Testis (tissue), 2 donors: ENCODE measurements at regions not wholly inside any gene's neighbourhood (a gene's known extent, or its start where the extent isn't known, plus 50 kb on each side); places are given as distances from the start of the nearest gene placed in this dataset.

Experiments
- POLR2A ChIP-seq: fragments of 450-650 bp; IDR thresholded peaks from one replicate; pipeline ENCODE4 v1.6.1; 2017; ENCODE audit warnings: antibody characterized with exemption, mild to moderate bottlenecking, moderate library complexity
- TF ChIP-seq, protein P1 (sequence below), 3 experiments: fragments of 450-650 bp in 2 of 3; fragments of 200-600 bp in 1 of 3; sonication (generic) in 1 of 3; IDR thresholded peaks; one replicate each; pipeline ENCODE4 v1.5.1; 2016 to 2019; ENCODE audit warnings: antibody characterized with exemption in 3 of 3, mild to moderate bottlenecking in 2 of 3, moderate library complexity in 1 of 3

DNA sequence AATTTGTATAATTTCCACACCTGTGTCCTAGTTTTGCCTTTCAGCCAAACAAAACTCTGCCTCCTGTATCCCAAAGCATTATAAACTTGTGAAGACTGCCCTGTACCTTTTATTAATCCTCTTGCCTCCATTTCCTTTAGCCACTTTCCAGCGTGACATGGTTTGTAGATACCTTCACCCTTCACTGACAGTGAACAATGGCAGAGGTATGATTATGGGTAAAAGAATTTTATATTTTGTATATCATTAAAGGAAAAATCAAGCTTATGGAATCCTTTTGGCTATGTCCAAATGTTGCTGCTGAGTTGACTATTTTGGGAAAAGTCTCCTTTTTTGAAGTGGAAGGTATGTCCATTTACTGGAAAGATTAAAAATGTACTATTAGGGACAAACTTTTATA is 251.7 kb downstream of the HNMT start:
- TF ChIP-seq, protein P1, sequence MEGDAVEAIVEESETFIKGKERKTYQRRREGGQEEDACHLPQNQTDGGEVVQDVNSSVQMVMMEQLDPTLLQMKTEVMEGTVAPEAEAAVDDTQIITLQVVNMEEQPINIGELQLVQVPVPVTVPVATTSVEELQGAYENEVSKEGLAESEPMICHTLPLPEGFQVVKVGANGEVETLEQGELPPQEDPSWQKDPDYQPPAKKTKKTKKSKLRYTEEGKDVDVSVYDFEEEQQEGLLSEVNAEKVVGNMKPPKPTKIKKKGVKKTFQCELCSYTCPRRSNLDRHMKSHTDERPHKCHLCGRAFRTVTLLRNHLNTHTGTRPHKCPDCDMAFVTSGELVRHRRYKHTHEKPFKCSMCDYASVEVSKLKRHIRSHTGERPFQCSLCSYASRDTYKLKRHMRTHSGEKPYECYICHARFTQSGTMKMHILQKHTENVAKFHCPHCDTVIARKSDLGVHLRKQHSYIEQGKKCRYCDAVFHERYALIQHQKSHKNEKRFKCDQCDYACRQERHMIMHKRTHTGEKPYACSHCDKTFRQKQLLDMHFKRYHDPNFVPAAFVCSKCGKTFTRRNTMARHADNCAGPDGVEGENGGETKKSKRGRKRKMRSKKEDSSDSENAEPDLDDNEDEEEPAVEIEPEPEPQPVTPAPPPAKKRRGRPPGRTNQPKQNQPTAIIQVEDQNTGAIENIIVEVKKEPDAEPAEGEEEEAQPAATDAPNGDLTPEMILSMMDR (IDR thresholded peaks at IDR 0.05), result no peak
- TF ChIP-seq POLR2A, result no peak
